ENCODE measurements at regions not wholly inside any gene's neighbourhood (a gene's known extent, or its start where the extent isn't known, plus 50 kb on each side); places are given as distances from the start of the nearest gene placed in this dataset.

DNA sequence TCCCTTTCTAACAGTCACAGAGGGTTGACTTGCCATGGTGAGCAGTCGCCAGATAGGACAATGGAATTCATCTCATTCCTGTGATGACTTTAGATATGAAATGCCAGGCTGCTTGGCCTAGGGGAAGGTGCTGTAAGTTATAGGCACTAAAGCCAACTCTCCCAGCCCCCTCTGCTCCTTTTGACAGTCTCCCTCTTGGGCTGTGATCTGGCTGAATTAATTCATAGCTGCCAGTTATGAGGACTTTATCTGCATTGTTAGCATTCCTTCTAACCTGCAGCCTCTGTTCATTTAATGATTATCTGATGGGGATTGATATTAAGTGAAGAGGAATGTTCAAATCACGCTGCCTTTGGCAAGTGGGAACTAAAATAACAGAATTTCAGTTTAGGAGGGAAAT, 427.1 kb upstream of the RASGRP1 start:
- TF ChIP-seq CTCF (IDR thresholded peaks at IDR 0.05; ENCODE audit: insufficient read depth, low read depth, low read length) (no peak), EZH2 (IDR thresholded peaks at IDR 0.05; ENCODE audit: insufficient read depth, low read length) (no peak)
